ENCODE measurements at regions not wholly inside any gene's neighbourhood (a gene's known extent, or its start where the extent isn't known, plus 50 kb on each side); places are given as distances from the start of the nearest gene placed in this dataset.

- TF ChIP-seq CTCF (optimal IDR thresholded peaks at IDR 0.05 in 1 of 3, IDR thresholded peaks at IDR 0.05 in 1 of 3, conservative IDR thresholded peaks at IDR 0.05 in 1 of 3; ENCODE audit: extremely low read depth in 1 of 3, insufficient read depth in 2 of 3, low read length in 3 of 3) (no peak), EZH2 (IDR thresholded peaks at IDR 0.05; ENCODE audit: low read length) (no peak)
Observed at GRCh38 chr18:77784759-77785379, 535.2 kb downstream of the GALR1 start.

All from keratinocyte (primary cell).